ENCODE measurements at regions not wholly inside any gene's neighbourhood (a gene's known extent, or its start where the extent isn't known, plus 50 kb on each side); places are given as distances from the start of the nearest gene placed in this dataset.
"Not testable (repeated sequence)": the region's sequence is repeated elsewhere in the genome, so short reads cannot be mapped to it uniquely, and the experiment has no call there.

- H3K4me3 Mint-ChIP-seq: no peak overlapping the region
- H3K36me3 Mint-ChIP-seq (ENCODE audit: low read depth): no peaks in the 10 kb centered on the region
- H3K27me3 Mint-ChIP-seq (ENCODE audit: insufficient read depth): no peaks in the 10 kb centered on the region
- intact Hi-C loops (cut with micrococcal nuclease): no loop called here
- H3K27ac Mint-ChIP-seq: no peak overlapping the region
- H3K4me1 Mint-ChIP-seq (ENCODE audit: low read depth): no peaks in the 10 kb centered on the region
- peaks cover 3% of the 10 kb centered on the region for H3K9me3 Mint-ChIP-seq
- no peak for DNase-seq (ENCODE audit: low spot score)
Observed at GRCh38 chr13:62799931-62800436, 1384.3 kb upstream of the PCDH20 start.

GRCh38 chr13:62799038-62799535 is 1383.4 kb upstream of the PCDH20 start:
- DNase-seq (ENCODE audit: low spot score): no peak
- no peaks in the 10 kb centered on the region for H3K27me3 Mint-ChIP-seq (ENCODE audit: insufficient read depth)
- intact Hi-C loops (cut with micrococcal nuclease): no loop called here
- no peaks in the 10 kb centered on the region for H3K36me3 Mint-ChIP-seq (ENCODE audit: low read depth)
- no peaks in the 10 kb centered on the region for H3K4me1 Mint-ChIP-seq (ENCODE audit: low read depth)
- peaks cover 3% of the 10 kb centered on the region for H3K9me3 Mint-ChIP-seq
- H3K4me3 Mint-ChIP-seq: no peak overlapping the region
- no peak overlapping the region for H3K27ac Mint-ChIP-seq

GRCh38 chr13:62793850-62794249 is 1378.2 kb upstream of the PCDH20 start:
- intact Hi-C loops (cut with micrococcal nuclease): no loop called here
- Mint-ChIP-seq H3K9me3 (no peaks in the 10 kb centered on the region), H3K4me1 (ENCODE audit: low read depth) (no peaks in the 10 kb centered on the region), H3K36me3 (ENCODE audit: low read depth) (no peaks in the 10 kb centered on the region), H3K4me3 (no peak overlapping the region), H3K27me3 (ENCODE audit: insufficient read depth) (no peaks in the 10 kb centered on the region), H3K27ac (no peak overlapping the region)
- no peak for DNase-seq (ENCODE audit: low spot score)

- no peaks in the 10 kb centered on the region for H3K27me3 Mint-ChIP-seq (ENCODE audit: insufficient read depth)
- intact Hi-C loops (cut with micrococcal nuclease): no loop called here
- H3K4me3 Mint-ChIP-seq: no peak overlapping the region
- DNase-seq (ENCODE audit: low spot score): no peak
- H3K4me1 Mint-ChIP-seq (ENCODE audit: low read depth): no peaks in the 10 kb centered on the region
- H3K9me3 Mint-ChIP-seq: peaks cover 6% of the 10 kb centered on the region
- H3K36me3 Mint-ChIP-seq (ENCODE audit: low read depth): no peaks in the 10 kb centered on the region
- no peak overlapping the region for H3K27ac Mint-ChIP-seq
Observed at GRCh38 chr13:62781866-62782265, 1366.2 kb upstream of the PCDH20 start.

GRCh38 chr13:62779161-62779560 is 1363.5 kb upstream of the PCDH20 start:
- no peak overlapping the region for H3K4me3 Mint-ChIP-seq

GRCh38 chr13:62767473-62767872 is 1351.8 kb upstream of the PCDH20 start:
- Mint-ChIP-seq H3K27me3 (ENCODE audit: insufficient read depth) (no peaks in the 10 kb centered on the region), H3K9me3 (no peaks in the 10 kb centered on the region), H3K27ac (no peak overlapping the region), H3K4me3 (no peak overlapping the region), H3K36me3 (ENCODE audit: low read depth) (no peaks in the 10 kb centered on the region), H3K4me1 (ENCODE audit: low read depth) (no peaks in the 10 kb centered on the region)
- intact Hi-C loops (cut with micrococcal nuclease): no loop called here
- no peak for DNase-seq (ENCODE audit: low spot score)

More at GRCh38 chr13:62779161-62779560, 1363.5 kb upstream of the PCDH20 start:
- H3K4me1 Mint-ChIP-seq (ENCODE audit: low read depth): no peaks in the 10 kb centered on the region
- H3K27me3 Mint-ChIP-seq (ENCODE audit: insufficient read depth): no peaks in the 10 kb centered on the region
- no peak for DNase-seq (ENCODE audit: low spot score)
- H3K36me3 Mint-ChIP-seq (ENCODE audit: low read depth): no peaks in the 10 kb centered on the region
- intact Hi-C loops (cut with micrococcal nuclease): no loop called here
- H3K27ac Mint-ChIP-seq: no peak overlapping the region
- peaks cover 9% of the 10 kb centered on the region for H3K9me3 Mint-ChIP-seq

- Mint-ChIP-seq H3K27ac (no peak overlapping the region), H3K4me1 (ENCODE audit: low read depth) (no peaks in the 10 kb centered on the region), H3K27me3 (ENCODE audit: insufficient read depth) (no peaks in the 10 kb centered on the region), H3K36me3 (ENCODE audit: low read depth) (no peaks in the 10 kb centered on the region), H3K4me3 (no peak overlapping the region), H3K9me3 (no peaks in the 10 kb centered on the region)
- no peak for DNase-seq (ENCODE audit: low spot score)
- intact Hi-C loops (cut with micrococcal nuclease): no loop called here
Observed at GRCh38 chr13:62760724-62761123, 1345.1 kb upstream of the PCDH20 start.

- H3K4me1 Mint-ChIP-seq (ENCODE audit: low read depth): no peaks in the 10 kb centered on the region
- H3K36me3 Mint-ChIP-seq (ENCODE audit: low read depth): no peaks in the 10 kb centered on the region
- DNase-seq (ENCODE audit: low spot score): no peak
- intact Hi-C loops (cut with micrococcal nuclease): no loop called here
- H3K27me3 Mint-ChIP-seq (ENCODE audit: insufficient read depth): no peaks in the 10 kb centered on the region
- H3K4me3 Mint-ChIP-seq: no peak overlapping the region
- H3K27ac Mint-ChIP-seq: no peak overlapping the region
- H3K9me3 Mint-ChIP-seq: peaks cover 8% of the 10 kb centered on the region
Observed at GRCh38 chr13:62747629-62748028, 1332.0 kb upstream of the PCDH20 start.

- H3K27me3 Mint-ChIP-seq (ENCODE audit: insufficient read depth): no peaks in the 10 kb centered on the region
- H3K4me1 Mint-ChIP-seq (ENCODE audit: low read depth): no peaks in the 10 kb centered on the region
- no peak overlapping the region for H3K27ac Mint-ChIP-seq
- H3K9me3 Mint-ChIP-seq: peaks cover 8% of the 10 kb centered on the region
- DNase-seq (ENCODE audit: low spot score): no peak
- no peak overlapping the region for H3K4me3 Mint-ChIP-seq
- intact Hi-C loops (cut with micrococcal nuclease): no loop called here
- H3K36me3 Mint-ChIP-seq (ENCODE audit: low read depth): no peaks in the 10 kb centered on the region
Observed at GRCh38 chr13:62747152-62747551, 1331.5 kb upstream of the PCDH20 start.

- H3K9me3 Mint-ChIP-seq: peaks cover 29% of the 10 kb centered on the region
- H3K27ac Mint-ChIP-seq; DNase-seq (ENCODE audit: low spot score); H3K4me3 Mint-ChIP-seq; H3K27me3 Mint-ChIP-seq (ENCODE audit: insufficient read depth); intact Hi-C loops (cut with micrococcal nuclease); H3K36me3 Mint-ChIP-seq (ENCODE audit: low read depth); H3K4me1 Mint-ChIP-seq (ENCODE audit: low read depth): not testable (repeated sequence)
Observed at GRCh38 chr13:62729746-62730145, 1314.1 kb upstream of the PCDH20 start.

GRCh38 chr13:62721893-62722292 is 1306.2 kb upstream of the PCDH20 start:
- no peaks in the 10 kb centered on the region for H3K36me3 Mint-ChIP-seq (ENCODE audit: low read depth)
- H3K4me3 Mint-ChIP-seq: no peak overlapping the region
- intact Hi-C loops (cut with micrococcal nuclease): no loop called here
- no peaks in the 10 kb centered on the region for H3K27me3 Mint-ChIP-seq (ENCODE audit: insufficient read depth)
- H3K27ac Mint-ChIP-seq: no peak overlapping the region
- no peaks in the 10 kb centered on the region for H3K4me1 Mint-ChIP-seq (ENCODE audit: low read depth)
- DNase-seq (ENCODE audit: low spot score): no peak
- peaks cover 6% of the 10 kb centered on the region for H3K9me3 Mint-ChIP-seq

GRCh38 chr13:62711948-62712347 is 1296.3 kb upstream of the PCDH20 start:
- H3K27me3 Mint-ChIP-seq (ENCODE audit: insufficient read depth); H3K27ac Mint-ChIP-seq; H3K36me3 Mint-ChIP-seq (ENCODE audit: low read depth); DNase-seq (ENCODE audit: low spot score); H3K4me3 Mint-ChIP-seq; H3K4me1 Mint-ChIP-seq (ENCODE audit: low read depth); intact Hi-C loops (cut with micrococcal nuclease): not testable (repeated sequence)
- peaks cover 14% of the 10 kb centered on the region for H3K9me3 Mint-ChIP-seq

GRCh38 chr13:62710787-62711186 is 1295.1 kb upstream of the PCDH20 start:
- Mint-ChIP-seq H3K4me1 (ENCODE audit: low read depth) (no peaks in the 10 kb centered on the region), H3K9me3 (peaks cover 14% of the 10 kb centered on the region), H3K4me3 (no peak overlapping the region), H3K36me3 (ENCODE audit: low read depth) (no peaks in the 10 kb centered on the region), H3K27ac (no peak overlapping the region), H3K27me3 (ENCODE audit: insufficient read depth) (no peaks in the 10 kb centered on the region)
- DNase-seq (ENCODE audit: low spot score): no peak
- intact Hi-C loops (cut with micrococcal nuclease): no loop called here

- no peaks in the 10 kb centered on the region for H3K36me3 Mint-ChIP-seq (ENCODE audit: low read depth)
- DNase-seq (ENCODE audit: low spot score): no peak
Observed at GRCh38 chr13:62706048-62706447, 1290.4 kb upstream of the PCDH20 start.

More at GRCh38 chr13:62706048-62706447, 1290.4 kb upstream of the PCDH20 start:
- Mint-ChIP-seq H3K27ac (no peak overlapping the region), H3K27me3 (ENCODE audit: insufficient read depth) (no peaks in the 10 kb centered on the region), H3K9me3 (peaks cover 4% of the 10 kb centered on the region), H3K4me3 (no peak overlapping the region), H3K4me1 (ENCODE audit: low read depth) (no peaks in the 10 kb centered on the region)
- intact Hi-C loops (cut with micrococcal nuclease): no loop called here

Data from activated T-helper 1 cell treated with anti-CD3 and anti-CD28 coated beads, Interleukin-12 subunit alpha, Interleukin-12 subunit beta, Interleukin-2, Interleukin-4 antibody, amounts not matched to agents 30 ng/mL and 10 ng/mL and 1 ng/mL, durations not matched to agents 14 hours and 24 hours and 36 hours (primary cell).